ENCODE measurements at regions not wholly inside any gene's neighbourhood (a gene's known extent, or its start where the extent isn't known, plus 50 kb on each side); places are given as distances from the start of the nearest gene placed in this dataset.

DNA sequence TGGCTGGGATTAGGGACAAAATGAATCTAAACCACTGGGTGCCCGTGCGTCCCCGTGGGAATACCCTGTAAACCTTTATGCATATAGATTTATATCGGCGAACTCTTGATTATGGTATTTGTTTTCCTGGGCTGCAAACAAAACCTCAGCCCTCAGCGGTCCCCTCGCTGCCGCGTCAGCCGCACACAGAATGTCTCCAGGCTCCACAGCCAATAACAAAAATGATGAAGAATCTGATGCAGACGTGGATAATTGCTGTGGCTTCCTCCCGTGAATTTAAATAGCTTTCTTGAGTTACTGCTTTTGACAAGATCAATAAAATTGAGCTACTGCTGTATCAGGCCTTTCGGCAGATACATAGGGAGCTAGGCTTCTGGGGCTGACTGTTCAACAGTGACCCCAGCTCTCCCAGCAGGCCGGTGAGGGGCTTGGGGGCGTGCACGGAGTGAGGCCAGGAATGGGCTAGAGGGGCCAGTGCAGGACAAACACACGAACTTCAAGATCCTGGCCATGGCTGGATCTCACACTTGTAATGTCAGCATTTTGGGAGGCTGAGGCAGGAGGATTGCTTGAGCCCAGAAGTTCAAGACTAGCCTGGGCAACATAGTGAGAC, 125.8 kb upstream of the NCOR2 start:
- in situ Hi-C loops (cut with HindIII; ENCODE audit: low pct_unique_long_range_greater_than_20kb, low sequenced_read_pairs), result no loop called here
- DNase-seq (ENCODE audit: low read depth, low spot score), result no peak

DNA sequence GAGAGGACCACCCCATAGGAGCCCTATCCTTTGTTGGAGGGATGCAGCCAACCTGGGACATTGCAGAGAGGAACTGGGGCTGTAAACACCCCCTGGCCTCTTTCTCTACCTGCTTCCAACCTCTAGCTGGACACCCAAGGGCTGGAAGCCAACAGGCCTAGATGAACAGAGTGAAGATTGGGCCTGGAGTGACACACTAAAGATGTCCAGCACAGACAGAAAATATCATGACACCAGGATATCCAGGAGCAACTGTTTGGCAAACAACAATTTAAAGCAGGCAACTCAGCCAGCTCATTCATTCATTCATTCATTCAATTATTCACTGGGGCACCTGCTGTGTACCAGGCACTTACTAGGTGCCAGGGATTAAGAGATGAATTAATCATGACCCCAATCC, 125.0 kb upstream of the NCOR2 start:
- no peak for DNase-seq (ENCODE audit: low read depth, low spot score)
- in situ Hi-C loops (cut with HindIII; ENCODE audit: low pct_unique_long_range_greater_than_20kb, low sequenced_read_pairs), result no loop called here

DNA sequence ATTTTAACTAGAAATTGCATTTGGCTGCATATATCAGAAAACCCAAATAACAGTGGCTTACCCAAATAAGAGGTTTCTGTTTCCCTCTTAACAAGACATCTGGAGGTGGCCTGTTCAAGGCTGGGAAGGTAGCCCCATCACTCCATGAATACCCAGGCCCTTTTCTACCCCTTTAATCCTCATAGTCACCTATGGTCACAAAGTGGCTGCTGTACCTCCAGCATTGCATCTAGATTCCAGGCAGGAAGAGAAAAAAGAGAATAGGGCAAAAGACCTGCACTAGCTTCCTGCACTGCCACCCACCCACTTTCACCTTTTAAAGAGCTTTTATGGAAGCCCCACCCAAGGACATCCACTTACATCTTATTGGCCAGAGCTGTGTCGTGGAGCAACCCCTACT, 124.0 kb upstream of the NCOR2 start:
- DNase-seq (ENCODE audit: low read depth, low spot score), result no peak
- in situ Hi-C loops (cut with HindIII; ENCODE audit: low pct_unique_long_range_greater_than_20kb, low sequenced_read_pairs), result no loop called here

DNA sequence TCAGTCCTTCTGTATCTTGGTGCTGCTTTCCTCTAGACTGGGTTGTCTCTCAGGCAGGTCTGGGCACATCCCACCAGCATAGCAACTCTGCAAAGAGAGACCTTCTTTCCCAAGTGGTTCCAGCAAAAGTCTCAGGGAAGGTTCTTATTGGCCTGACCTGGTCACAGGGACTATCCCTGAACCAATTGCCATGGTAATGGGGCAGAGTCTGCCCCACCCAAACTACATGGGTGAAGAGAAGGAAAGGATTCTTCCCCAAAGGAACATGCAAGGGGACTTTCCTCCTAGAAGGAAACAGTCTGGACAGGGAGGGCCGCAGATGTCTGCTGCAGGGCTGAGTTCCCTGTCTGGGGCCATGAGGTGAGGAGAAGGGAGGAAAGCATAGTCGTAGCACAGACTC, 122.2 kb upstream of the NCOR2 start:
- in situ Hi-C loops (cut with HindIII; ENCODE audit: low pct_unique_long_range_greater_than_20kb, low sequenced_read_pairs), result no loop called here
- DNase-seq (ENCODE audit: low read depth, low spot score), result peak; percentile 33

DNA sequence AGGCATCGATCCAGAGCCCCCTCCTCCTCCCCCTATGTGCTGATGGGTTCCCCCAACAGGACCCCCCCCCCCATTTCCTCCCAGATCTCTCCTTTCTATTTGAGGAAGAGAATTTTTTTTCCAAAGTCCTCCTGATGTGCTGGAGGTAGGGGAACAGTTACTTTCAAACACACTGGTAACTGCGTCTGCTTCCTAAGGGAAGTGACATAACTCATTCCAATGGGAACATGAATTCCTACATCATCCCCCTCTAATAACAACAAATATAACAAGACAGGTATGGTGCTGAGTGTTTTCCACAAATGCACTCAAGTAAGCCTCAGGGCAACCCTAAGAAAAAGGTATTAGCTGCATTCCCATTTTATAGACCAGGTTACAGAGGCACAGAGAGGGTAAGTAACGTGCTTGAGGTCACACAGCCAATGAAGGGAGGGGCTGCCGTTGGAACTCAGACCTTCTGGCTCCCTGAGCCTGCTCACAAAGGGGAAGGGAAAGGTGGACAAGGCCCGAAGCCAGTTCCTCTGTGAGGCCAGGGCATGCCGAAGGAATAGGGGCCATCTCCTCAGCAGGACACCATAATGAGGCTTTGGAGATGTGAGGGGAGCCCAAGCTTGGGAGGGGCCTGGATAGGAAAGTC, 121.1 kb upstream of the NCOR2 start:
- DNase-seq (ENCODE audit: low read depth, low spot score), result no peak
- in situ Hi-C loops (cut with HindIII; ENCODE audit: low pct_unique_long_range_greater_than_20kb, low sequenced_read_pairs), result no loop called here

DNA sequence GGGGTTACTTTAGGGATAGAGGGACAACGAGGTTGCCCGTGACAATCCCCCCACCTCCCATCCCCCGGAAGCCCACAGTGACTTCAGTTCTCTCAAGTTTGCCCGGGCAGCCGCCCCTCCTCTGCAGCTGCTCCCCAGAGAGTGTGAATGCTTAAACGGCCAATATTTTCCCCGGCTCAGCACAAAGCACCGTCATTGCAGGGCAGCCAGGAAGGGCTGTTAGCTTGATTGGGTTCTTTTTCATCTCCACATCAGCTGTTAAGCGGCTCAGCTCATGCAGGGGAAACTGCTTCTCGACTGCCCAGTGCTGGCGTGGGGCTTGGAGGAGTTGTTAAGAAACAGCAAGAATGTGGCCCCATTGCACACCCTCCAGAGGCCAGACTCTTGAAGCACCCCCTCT, 120.5 kb upstream of the NCOR2 start:
- in situ Hi-C loops (cut with HindIII; ENCODE audit: low pct_unique_long_range_greater_than_20kb, low sequenced_read_pairs), result no loop called here
- DNase-seq (ENCODE audit: low read depth, low spot score), result no peak

DNA sequence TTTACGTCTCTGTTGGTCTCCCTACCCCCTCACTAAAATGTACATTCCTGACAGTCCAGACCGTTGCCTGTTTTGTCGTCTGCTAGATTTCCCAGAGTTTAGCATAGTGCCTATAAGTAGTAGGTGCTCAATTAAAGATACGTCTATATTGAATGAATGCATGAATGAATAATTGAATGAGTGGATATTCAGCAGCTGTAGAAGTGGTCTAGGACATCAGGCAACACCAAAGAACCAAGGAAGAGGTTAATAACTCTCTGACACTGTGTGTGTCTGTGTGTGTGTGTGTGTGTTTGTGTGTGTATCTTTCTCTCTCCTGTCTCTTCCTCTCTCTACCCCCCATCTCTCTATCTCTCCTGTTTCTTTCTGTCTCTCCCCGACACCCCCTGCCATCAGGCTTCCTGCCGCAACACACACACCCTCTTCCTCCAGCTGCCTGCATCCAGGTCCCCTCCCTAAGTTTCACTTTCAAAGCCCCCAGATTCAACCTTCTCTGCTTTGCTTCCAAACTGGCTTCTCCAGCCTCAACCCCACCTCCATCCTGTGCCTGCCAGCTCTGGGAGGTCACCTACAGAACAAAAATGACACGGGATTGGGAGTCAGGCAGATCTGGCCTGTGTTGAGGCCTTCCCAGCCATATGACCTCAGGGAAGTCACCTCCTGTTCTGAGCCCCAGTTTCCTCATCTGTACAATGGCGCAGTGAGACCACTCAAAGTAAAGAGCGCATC, 119.9 kb upstream of the NCOR2 start:
- in situ Hi-C loops (cut with HindIII; ENCODE audit: low pct_unique_long_range_greater_than_20kb, low sequenced_read_pairs), result no loop called here
- DNase-seq (ENCODE audit: low read depth, low spot score), result no peak

DNA sequence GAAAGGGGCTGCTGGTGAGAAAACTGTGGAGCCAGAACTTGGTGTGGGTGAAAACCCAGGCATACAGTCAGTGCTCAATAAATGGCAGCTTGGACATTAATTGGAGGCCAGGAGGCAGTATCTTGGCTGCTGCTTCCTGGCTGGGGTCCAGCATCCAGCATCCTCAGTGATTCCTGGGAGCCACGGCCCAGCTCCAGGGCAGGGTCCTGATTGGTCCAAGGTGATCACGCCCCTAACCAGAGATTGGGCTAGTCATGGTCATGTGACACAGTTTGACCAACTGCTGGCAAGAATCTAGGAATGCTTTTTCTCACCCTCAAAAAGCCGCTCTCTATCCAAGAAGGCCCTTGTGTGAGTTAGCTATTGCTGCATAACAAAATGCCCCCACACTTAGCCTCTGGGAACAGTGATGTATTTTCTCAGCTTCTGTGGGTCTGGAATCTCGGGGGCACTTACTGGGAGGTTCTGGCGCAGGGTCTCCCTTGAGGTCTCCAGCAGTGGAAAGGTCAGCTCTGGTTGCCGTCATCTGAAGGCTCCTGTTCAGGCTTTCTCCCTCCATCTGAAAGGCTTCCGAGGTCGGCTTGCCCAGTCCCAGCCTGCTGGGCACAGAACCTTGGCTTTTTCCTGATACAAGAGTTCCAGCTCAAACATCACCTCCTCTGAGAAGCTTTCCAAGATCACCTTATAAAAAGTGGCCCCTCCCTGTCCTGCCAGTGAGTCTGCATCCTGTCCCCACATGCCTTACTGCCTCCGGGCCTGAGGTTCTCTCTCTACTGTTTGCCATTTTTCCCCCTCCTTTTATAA, 119.2 kb upstream of the NCOR2 start:
- no peak for DNase-seq (ENCODE audit: low read depth, low spot score)
- in situ Hi-C loops (cut with HindIII; ENCODE audit: low pct_unique_long_range_greater_than_20kb, low sequenced_read_pairs), result no loop called here

DNA sequence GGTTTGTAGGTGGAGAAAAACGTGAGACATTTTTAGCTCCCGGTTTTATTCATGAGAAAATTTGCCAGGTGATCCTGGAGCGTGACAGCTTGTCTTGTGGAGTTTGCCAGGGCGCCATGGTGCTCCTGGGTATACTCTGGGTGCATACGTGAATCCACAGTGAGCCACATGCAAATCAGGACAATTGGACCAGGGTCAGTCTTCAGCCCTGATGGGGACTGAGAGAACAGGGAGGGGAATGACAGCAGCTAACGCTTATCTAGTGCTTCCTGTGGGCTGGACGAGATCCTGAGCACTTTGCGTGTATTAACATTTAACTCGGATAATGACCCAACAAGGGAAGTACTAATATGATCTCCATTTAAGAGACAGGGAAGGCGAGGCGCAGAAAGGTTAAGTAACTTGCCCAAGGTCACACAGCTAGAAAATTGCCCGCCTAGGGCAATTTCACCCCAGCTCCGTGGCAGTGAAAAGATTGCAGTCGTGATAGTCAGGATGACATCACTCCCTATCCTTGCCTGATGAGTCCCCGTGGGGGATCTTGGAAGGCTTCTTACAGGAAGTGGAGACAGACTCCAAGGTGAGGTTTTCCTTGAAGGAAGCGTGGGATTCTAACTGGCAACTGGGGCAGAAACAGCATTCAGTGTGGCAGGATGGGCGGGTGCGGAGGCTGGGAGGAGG, 118.4 kb upstream of the NCOR2 start:
- in situ Hi-C loops (cut with HindIII; ENCODE audit: low pct_unique_long_range_greater_than_20kb, low sequenced_read_pairs), result no loop called here

DNA sequence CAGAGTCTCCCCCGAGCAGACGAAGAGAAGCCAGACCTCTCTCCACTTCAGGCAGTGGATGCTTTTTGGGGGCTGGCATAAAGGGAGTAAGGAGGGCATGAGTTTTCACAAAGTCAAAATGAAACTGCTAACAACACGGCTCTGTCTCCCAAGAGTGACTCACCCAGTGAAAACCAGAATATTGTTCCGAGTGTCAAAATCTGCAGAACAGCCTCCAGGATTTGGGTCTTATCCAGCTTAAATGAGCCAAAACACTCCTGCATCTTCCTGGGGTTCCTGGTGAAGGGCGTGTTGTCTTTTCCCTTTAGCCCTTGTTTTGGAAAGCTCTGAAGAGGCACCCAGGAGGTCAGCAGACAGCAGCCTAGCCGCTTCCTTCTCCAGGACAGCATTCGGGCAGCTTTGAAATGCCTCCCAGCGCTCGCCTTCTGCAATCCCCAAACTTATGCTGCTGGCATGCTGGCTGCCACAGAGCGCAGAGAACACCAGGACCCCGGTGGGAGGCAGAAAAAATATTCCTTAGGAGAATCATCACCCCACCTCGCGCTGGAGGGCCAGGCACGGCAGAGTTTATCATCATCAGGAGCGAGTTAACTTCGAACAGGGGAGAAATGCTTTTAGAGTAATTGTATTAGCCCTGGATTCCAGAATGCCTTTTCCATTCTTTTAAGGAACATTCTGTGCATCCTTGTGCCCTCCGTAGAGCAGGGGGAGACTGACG, 117.7 kb upstream of the NCOR2 start:
- peak; percentile 38 for DNase-seq (ENCODE audit: low read depth, low spot score)
- in situ Hi-C loops (cut with HindIII; ENCODE audit: low pct_unique_long_range_greater_than_20kb, low sequenced_read_pairs), result no loop called here

More for the DNA sequence above, 118.4 kb upstream of the NCOR2 start:
- DNase-seq (ENCODE audit: low read depth, low spot score), result no peak

DNA sequence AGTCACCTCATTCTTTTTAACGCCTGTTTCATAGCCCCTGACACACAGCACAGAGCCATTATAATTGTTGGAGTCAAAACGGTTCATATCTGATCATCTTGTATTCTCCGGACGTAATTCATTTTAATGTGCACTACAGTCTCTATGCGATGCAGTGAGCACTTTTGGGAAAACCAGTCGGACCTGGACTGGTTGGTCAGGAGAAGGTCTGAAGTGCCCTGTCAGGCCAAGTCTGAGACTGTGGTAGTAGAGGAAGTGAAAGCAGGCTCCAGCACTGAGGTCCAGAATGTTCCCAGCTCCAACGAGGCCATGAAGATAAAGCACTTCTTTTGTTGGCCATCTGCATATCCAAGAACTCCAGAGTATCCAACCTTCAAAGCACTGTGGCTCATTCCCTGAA, 117.1 kb upstream of the NCOR2 start:
- in situ Hi-C loops (cut with HindIII; ENCODE audit: low pct_unique_long_range_greater_than_20kb, low sequenced_read_pairs), result no loop called here
- DNase-seq (ENCODE audit: low read depth, low spot score), result no peak

DNA sequence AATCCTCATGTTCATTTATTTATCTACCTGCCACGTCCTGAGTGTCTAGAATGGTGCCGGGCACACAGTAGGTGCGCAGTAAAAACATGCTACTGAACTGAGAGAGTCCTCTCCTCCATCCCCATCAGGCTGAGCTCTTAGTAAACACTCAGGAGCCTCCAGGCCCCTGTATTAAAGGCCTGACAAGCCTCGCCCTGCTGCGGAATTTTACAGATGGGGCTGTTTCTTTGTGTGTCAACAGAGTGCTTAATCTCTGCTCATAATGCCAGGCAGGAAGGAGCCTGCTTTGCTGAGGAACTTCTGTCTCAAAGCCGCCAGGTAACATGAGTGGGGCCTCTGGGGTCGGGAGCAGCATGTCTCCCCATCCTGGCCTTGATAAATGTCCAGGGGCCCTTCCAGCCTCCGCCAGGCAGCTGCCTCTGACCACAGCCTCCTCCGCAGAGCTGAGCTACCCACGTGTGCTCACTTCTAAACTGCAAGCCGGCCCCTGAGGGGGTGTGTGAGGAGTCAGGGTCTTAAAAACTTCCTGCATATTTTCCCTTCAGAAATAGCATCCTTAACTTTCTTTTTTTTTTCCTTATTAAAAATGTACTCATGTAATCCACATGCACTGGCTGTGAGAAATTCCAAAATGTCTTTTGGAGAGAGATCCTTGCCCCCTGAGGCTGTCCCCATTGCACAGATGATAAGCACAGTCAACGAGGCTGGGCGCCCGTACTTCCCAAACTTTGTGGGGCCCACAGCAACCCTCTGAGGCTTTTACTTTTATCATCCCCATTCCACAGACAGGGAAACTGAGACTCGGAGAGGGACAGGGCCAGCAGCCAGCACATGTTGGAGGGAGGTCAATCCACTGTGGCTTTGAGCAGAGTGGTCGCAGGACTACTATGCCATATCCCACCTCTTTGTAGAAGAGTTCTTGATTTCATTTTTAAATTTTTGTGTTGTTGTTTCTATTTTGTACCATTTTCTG, 116.0 kb upstream of the NCOR2 start:
- in situ Hi-C loops (cut with HindIII; ENCODE audit: low pct_unique_long_range_greater_than_20kb, low sequenced_read_pairs), result no loop called here
- DNase-seq (ENCODE audit: low read depth, low spot score), result no peak

DNA sequence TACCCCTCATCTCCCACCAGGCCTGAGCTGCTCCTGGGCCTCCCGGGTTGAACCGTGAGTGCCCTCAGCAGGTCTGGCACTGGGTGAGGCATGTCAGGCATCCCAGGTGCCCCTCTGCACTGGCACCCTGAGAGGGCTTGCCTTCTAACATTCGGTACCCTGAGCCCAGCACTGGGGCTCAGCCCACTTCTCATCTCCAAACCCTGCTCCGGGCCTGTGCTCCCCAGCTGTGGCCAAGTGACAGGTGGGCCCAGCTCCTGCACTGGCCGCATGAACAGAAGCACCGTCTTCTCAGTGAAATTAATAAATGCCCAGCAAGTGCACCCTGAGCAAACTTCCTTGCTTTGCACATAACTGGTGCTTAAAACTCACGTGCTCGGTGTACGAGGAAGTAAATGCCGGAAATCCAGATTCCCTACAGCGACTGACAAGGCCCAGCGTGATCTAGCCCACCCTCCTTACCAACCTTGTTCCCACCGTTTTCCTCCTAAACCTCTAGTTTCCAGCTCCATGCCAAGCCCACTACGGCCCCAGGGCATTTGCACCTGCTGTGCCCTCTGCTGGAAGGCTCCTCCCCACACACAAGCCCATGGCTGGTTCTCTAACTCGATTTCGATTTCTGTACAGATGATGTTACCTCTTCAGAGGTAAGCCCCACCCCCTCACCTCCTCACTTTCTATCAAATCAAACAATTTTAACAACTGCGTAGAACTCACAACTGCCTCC, 115.2 kb upstream of the NCOR2 start:
- in situ Hi-C loops (cut with HindIII; ENCODE audit: low pct_unique_long_range_greater_than_20kb, low sequenced_read_pairs), result no loop called here
- no peak for DNase-seq (ENCODE audit: low read depth, low spot score)

DNA sequence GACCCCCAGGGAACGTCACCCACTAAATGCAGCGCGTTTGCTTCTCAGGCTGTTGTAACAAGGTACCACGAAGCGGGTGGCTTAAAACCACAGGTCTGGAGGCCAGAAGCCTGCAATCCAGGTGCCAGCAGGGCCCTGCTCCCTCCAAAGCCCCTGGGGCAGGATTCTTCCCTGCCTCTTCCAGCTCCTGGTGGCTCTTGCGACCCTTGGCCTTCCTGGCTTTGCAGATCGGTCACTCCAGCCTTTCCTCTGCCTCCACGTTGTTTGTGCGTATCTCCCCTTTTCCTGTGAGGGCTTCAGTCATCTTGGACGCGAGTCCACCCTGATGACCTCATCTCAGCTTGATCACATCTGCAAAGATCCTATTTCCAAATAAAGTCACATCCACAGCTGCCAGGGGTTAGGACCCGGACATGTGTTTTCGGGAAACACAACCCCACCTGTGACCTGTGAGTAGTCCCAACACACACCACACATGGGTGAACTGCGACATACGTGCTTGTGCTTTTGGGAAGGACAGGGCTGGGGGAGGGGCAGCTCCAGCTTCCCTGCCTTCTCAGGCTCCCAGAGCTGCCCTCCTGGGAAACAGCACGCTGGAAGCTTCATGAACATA, 114.5 kb upstream of the NCOR2 start:
- in situ Hi-C loops (cut with HindIII; ENCODE audit: low pct_unique_long_range_greater_than_20kb, low sequenced_read_pairs), result no loop called here
- DNase-seq (ENCODE audit: low read depth, low spot score), result no peak

All from SK-MEL-5 (cell line).